NCI-H345 (cell line): ENCODE measurements at regions not wholly inside any gene's neighbourhood (a gene's known extent, or its start where the extent isn't known, plus 50 kb on each side); places are given as distances from the start of the nearest gene placed in this dataset.

ENCODE experiments used
- DNase-seq: peaks from one replicate; lab custom pipeline; 2025; lab: John Stamatoyannopoulos, UW

DNA sequence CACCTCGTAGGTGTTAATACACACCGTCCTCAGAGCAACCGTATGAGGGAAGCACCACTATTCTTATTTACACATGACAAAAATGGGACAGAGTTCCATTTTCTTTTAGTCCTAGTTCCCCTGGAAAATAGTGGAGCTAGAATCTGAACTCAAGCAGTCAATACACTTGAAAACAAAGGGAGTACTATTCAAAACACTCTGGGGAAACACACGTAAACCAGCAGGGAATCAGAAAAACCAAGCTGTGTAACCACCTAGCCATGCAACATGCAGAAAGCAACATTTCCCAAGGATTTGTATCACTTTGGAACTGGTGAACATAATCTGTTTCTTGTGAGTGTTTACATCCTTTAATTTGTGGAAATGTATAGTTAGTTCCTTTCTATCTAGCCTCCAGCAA lies 208.2 kb downstream of the UBE2E3 start:
- DNase-seq = peak; percentile 53

- peak; percentile 23 for DNase-seq
Measured at GRCh38 chr2:181189951-181190350, 209.5 kb downstream of the UBE2E3 start.

- no peak for DNase-seq
Measured at GRCh38 chr2:181190711-181191110, 210.3 kb downstream of the UBE2E3 start.

DNA sequence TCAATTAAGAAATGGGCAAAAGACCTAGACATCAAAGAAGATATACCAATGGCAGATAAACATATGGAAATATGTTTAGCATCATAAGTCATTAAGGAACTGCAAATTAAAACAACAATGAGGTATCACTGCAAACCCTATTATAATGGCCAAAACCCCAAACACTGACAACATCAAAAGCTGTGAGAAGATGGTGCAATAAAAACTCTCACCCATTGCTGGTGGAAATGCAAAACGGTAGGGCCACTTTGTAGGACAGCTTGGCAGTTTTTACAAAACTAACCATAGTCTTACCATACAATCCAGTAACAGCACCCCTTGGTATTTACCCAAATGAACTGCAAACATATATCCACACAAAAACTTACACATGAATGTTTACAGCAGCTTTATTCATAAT lies 213.1 kb downstream of the UBE2E3 start:
- no peak for DNase-seq

GRCh38 chr2:181196401-181196800 lies 216.0 kb downstream of the UBE2E3 start:
- DNase-seq = no peak

DNA sequence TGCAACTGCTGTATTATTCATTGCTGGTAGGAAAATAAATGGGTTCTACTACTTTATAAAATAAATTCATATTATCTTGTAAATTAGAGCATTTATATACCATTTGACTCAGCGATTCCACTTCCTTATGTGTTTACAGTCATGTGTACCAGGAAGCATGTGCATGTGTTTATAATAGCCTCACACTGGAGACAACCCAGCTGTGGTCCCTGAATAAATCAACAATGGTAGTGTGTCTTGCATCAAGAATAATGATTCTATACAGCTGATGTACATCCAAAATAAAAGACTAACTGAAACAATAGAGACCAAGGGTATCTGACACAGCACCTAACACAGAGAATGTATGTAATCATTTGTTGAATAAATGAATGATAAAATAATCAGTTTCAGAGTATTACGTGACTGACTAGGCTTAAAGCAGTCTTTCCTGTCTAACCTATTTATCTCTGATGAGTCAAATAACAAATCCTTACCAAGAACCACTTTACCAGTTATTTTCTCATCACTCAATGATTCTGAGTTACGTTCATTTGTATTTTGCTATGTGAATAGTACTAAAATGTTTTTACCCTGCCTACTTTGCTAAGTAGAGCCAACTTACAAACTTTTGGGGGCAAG lies 216.8 kb downstream of the UBE2E3 start:
- DNase-seq = no peak

DNA sequence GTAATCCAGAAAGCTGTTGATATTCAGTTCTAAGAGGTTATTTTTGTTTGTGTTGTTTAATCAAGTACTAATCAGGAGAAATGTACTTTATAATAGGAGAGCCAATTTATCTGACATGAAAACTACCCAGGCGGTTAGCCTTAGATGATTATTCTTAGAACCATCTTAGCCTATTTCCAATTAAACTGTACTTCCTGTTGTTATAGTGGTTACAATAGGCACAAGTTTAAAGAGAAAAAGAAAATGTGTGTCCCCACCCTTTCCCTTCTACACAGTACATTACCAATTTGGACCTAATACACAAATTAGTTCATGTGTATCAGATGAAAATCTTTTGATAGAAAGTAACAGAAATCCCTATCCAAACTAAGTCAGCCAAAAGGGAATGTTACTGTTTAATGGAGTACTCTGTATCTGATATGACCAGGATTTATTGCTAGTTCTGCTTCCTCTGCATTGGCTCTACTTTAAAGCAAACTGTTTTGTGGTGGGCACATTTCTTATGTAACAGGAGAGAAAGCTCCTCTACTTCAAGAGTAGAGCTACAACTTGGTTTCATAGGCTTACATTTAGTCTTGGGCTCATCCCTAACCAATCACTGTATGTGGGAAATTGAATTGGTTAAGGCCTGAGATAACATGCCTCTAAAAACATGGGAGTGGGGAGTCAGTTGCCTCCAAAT lies 217.9 kb downstream of the UBE2E3 start:
- no peak for DNase-seq

- no peak for DNase-seq
Measured at GRCh38 chr2:181203412-181203811, 223.0 kb downstream of the UBE2E3 start.

- DNase-seq = no peak
Measured at GRCh38 chr2:181203916-181204315, 223.5 kb downstream of the UBE2E3 start.

DNA sequence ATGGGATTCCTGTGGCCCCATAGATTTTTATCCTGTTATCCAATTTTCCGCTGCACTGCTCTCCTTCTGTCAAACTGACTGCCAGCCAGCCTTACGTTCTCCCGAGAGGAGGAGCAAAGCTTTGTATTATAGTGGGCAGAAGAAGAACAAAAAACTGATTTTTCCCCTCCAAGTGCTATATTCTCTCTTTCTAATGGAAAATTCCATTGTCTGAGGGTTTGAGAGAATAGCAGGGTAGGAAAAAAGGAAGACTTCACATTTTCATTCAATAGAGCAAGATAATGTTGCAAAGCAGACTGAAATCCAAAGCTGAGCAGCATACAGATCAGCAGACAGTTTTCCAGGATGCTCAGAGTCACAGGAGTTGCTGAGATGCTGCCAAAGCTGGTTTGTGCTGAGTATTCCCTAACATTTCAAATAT lies 238.0 kb downstream of the UBE2E3 start:
- DNase-seq = no peak

DNA sequence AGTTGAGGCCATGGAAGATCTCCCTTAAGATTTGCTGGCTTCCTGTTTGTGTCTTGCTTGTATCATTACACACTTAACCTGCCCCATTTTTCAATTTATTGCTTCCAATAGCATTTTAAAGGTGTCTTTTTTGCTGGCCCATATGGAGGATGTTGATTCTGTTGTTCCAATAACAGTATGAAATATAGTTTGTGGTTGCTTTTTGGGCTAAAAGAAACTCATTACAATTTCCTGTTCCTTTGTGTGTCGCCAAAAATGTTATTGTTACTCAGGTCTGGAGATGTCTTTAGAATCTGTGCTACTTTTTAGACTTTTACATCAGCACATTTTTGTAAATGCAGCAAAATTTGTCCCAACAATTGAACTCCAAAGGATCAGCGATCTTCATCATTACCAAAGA lies 234.0 kb upstream of the ITGA4 start:
- DNase-seq = no peak

DNA sequence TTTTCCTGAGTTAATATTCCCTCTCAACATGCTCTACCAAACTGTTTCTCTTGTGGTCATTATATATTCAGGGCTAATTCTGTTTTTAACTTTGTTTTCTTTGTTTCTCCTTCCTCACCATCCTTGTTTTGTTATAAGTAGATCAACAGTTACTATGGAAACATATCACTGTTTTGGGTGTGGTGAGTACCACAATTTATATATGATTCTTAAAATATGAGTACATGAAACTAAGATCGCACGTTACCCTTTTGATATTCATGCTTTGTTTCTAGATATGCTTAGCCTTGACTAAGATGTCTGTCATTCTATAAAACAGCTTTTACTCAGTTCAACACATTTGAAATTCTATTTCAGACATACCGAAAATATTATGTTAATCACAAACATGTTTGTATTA lies 232.3 kb upstream of the ITGA4 start:
- DNase-seq = no peak

DNA sequence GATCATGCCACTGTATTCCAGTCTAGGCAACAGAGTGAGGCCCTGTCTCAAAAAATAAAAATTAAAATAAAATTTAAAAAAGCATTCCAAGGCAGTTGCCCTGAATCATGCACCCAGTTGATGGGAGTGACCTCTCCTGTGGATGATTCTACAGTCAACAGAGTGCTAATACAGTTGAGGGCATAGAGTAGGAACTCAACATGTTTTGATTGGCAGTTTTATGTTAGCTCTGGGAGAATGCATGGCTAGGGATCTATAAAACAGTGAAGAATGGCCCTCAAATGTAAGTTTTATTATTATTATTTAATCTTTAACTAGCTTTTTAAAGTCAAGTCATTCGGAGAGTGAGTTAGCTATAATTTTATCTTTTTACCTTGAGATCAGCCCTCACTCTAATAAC lies 228.5 kb upstream of the ITGA4 start:
- no peak for DNase-seq

GRCh38 chr2:181231151-181231550 lies 226.0 kb upstream of the ITGA4 start:
- no peak for DNase-seq

DNA sequence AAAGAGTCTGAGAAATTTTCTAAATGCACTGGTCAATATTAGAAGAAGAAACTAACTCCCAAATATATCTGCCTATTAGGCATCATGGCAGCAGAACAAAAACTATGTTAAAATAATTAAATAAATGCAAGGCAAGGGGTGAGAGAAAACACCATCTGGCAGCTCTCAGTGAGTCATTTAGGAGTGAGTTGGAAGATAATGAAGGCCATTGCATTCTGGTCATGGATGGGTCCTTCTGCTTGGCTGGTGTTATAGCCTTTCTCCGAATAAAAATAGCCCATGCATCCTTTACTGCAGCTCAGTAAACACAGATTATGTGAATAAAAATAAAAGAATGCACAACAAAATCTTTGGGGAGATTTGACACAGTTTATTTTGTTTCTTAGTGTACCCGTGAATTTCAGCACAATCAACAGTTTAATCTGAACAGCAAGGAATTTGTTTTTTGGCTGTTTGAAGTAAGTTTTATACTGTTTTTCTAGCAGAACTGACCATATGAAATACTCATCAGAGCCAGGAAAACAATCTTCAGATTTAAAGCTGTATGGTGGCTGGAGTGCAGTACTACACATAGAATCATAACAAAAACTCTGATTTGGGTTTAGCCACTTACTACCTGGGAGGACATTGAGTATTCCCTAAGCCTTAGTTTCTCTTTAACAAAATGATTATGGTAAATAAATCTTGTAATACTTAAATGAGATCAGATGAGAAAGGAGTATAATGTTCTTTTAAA lies 225.1 kb upstream of the ITGA4 start:
- DNase-seq = no peak

DNA sequence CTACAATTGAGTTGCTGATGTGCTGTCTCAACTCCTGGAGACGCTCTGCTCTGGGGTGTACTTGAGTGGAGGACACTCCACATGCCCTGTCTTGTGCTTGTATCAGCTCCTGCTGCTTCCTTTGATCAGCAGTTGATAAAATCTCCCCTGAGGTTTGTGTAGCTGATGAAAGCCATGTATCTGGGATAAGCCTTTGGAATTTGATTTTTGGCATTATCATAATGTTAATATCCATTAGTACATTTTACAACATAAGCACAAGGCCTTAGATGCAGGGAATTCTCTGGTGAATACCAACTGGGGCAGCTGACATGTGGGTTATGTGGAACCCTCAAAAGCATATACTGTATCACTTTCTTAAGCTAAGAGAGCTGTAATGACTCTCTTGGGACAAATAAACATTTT lies 222.7 kb upstream of the ITGA4 start:
- DNase-seq = no peak

DNA sequence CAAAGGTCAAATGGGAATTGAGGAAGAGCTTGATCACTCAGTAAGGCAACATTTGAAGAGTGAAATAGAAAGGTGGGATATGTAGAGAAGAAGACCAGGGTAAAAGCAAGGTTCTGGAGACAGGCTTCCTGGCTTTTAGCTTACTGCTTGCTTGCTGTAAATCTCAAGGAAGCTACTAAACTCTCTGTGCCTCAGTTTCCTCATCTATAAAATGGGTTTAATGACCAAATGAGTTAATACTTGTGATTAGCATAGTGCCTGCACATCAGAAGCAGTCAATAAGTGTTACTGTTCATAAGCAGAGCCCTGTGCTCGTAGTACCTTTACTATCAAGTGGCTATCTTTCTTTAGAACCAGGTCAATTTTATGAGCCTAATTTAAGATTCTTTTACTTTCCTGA lies 222.2 kb upstream of the ITGA4 start:
- no peak for DNase-seq

- DNase-seq = no peak
Measured at GRCh38 chr2:181235683-181236459, 221.3 kb upstream of the ITGA4 start.

GRCh38 chr2:181239201-181239799 lies 217.9 kb upstream of the ITGA4 start:
- no peak for DNase-seq

- DNase-seq = no peak
Measured at GRCh38 chr2:181240844-181241243, 216.3 kb upstream of the ITGA4 start.

- DNase-seq = no peak
Measured at GRCh38 chr2:181241366-181241765, 215.8 kb upstream of the ITGA4 start.

DNA sequence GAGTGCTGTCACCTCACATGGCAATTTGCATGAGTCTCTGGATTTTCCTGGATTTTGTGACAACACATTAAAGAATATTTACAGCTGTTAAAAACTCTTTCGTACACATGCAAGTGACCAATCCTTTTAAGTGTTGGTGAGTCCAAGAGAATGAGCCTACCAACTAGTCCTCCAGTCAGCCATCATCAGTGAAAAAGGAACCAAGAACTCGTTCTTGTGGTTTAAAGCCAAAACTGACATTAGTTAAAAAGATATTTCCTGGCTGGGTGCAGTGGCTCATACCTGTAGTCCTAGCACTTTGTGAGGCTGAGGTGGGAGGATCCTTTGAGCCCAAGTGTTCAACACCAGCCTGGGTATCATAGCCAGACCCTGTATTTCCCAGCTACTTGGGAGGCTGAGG lies 215.4 kb upstream of the ITGA4 start:
- no peak for DNase-seq
